ENCODE measurements at regions not wholly inside any gene's neighbourhood (a gene's known extent, or its start where the extent isn't known, plus 50 kb on each side); places are given as distances from the start of the nearest gene placed in this dataset.

- Mint-ChIP-seq H3K36me3 (ENCODE audit: low read depth) (no peaks in the 10 kb centered on the region), H3K4me3 (no peak overlapping the region), H3K4me1 (ENCODE audit: low read depth) (no peaks in the 10 kb centered on the region), H3K27me3 (peaks cover 7% of the 10 kb centered on the region), H3K9me3 (no peaks in the 10 kb centered on the region), H3K27ac (no peak overlapping the region)
- intact Hi-C loops (cut with micrococcal nuclease) = no loop called here
These were observed 184.7 kb upstream of the ARGLU1 start for GRCh38 chr13:106752584-106753170.

GRCh38 chr13:106748785-106749184, 180.8 kb upstream of the ARGLU1 start:
- Mint-ChIP-seq H3K27me3 (peaks cover 7% of the 10 kb centered on the region), H3K27ac (no peak overlapping the region), H3K9me3 (no peaks in the 10 kb centered on the region), H3K36me3 (ENCODE audit: low read depth) (no peaks in the 10 kb centered on the region), H3K4me1 (ENCODE audit: low read depth) (no peaks in the 10 kb centered on the region), H3K4me3 (no peak overlapping the region)
- intact Hi-C loops (cut with micrococcal nuclease) = no loop called here

GRCh38 chr13:106744516-106744915, 176.6 kb upstream of the ARGLU1 start:
- Mint-ChIP-seq H3K36me3 (ENCODE audit: low read depth) (no peaks in the 10 kb centered on the region), H3K27me3 (no peaks in the 10 kb centered on the region), H3K4me3 (no peak overlapping the region), H3K27ac (no peak overlapping the region), H3K9me3 (no peaks in the 10 kb centered on the region), H3K4me1 (ENCODE audit: low read depth) (no peaks in the 10 kb centered on the region)
- intact Hi-C loops (cut with micrococcal nuclease) = no loop called here

- Mint-ChIP-seq H3K27me3 (no peaks in the 10 kb centered on the region), H3K4me1 (ENCODE audit: low read depth) (no peaks in the 10 kb centered on the region), H3K27ac (no peak overlapping the region), H3K9me3 (peaks cover 28% of the 10 kb centered on the region), H3K36me3 (ENCODE audit: low read depth) (no peaks in the 10 kb centered on the region), H3K4me3 (no peak overlapping the region)
- intact Hi-C loops (cut with micrococcal nuclease) = no loop called here
These were observed 170.3 kb upstream of the ARGLU1 start for GRCh38 chr13:106738186-106738678.

GRCh38 chr13:106736941-106737340, 169.0 kb upstream of the ARGLU1 start:
- Mint-ChIP-seq H3K4me1 (ENCODE audit: low read depth) (no peaks in the 10 kb centered on the region), H3K4me3 (no peak overlapping the region), H3K36me3 (ENCODE audit: low read depth) (no peaks in the 10 kb centered on the region), H3K27ac (no peak overlapping the region), H3K27me3 (no peaks in the 10 kb centered on the region), H3K9me3 (peaks cover 28% of the 10 kb centered on the region)
- intact Hi-C loops (cut with micrococcal nuclease) = no loop called here

DNA sequence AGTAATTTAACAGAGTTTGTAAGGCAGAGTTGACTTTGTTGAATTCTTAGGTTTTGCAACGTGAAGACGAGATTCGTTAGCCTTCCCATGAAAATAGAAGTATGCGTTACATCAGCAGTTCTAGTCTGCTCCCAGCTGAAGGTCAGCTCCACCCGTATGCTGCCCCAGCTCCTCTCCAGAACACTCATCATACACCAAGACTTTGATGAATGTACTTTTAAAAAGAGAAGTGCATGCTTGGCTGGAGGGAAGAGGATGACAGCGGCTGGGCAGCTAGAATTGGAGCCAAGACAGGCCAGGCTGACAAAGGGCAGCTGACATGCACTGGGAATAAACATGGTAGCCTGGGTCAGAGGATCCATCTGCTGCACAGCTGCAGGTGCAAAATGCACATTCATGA, 166.3 kb upstream of the ARGLU1 start:
- no peak overlapping the region for H3K27ac Mint-ChIP-seq
- H3K27me3 Mint-ChIP-seq = no peaks in the 10 kb centered on the region
- no peak overlapping the region for H3K4me3 Mint-ChIP-seq
- no peaks in the 10 kb centered on the region for H3K4me1 Mint-ChIP-seq (ENCODE audit: low read depth)
- peaks cover 28% of the 10 kb centered on the region for H3K9me3 Mint-ChIP-seq
- intact Hi-C loops (cut with micrococcal nuclease) = no loop called here
- no peaks in the 10 kb centered on the region for H3K36me3 Mint-ChIP-seq (ENCODE audit: low read depth)

DNA sequence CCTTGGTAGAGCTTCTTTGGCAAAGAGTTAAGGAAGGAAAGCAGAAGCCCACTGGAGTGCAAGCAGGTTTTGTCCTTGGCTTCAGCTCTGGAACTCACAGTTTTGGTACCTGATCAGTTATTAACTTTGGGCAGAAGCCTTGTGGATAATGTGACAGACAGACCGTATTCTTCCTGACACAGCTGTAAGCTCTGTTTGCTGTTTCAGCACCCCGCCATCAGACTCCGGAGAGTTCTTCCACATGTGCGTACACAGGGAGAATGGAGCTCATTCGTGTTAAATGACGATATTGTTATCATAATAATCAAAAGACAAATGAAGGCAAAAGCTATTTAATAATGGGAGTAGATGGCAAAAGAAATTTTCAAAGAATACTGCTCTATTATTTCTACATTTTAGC, 155.1 kb upstream of the ARGLU1 start:
- intact Hi-C loops (cut with micrococcal nuclease) = no loop called here
- no peaks in the 10 kb centered on the region for H3K4me1 Mint-ChIP-seq (ENCODE audit: low read depth)
- H3K4me3 Mint-ChIP-seq = no peak overlapping the region
- no peak overlapping the region for H3K27ac Mint-ChIP-seq
- H3K36me3 Mint-ChIP-seq (ENCODE audit: low read depth) = no peaks in the 10 kb centered on the region
- peaks cover 9% of the 10 kb centered on the region for H3K9me3 Mint-ChIP-seq
- no peaks in the 10 kb centered on the region for H3K27me3 Mint-ChIP-seq

DNA sequence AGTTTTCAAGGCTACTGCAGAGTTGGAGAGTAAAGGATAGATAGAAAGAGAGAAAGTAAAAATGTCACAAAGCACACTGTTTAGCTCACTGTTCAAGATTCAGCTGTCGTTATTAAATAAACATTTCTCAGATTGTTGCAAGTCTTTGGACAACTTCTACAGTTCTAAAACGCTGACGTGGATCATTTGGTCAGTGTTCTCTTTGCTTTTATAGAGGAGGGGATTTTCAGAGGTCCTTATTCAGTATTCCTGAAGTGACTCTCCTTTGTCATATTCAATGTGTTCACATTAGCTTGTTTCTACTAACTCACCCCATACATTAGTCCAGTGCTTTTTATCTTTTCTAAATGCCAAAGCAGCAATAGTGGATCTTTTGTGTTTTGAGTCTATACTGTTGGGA, 154.7 kb upstream of the ARGLU1 start:
- Mint-ChIP-seq H3K27me3 (no peaks in the 10 kb centered on the region), H3K4me1 (ENCODE audit: low read depth) (no peaks in the 10 kb centered on the region), H3K9me3 (peaks cover 11% of the 10 kb centered on the region), H3K36me3 (ENCODE audit: low read depth) (no peaks in the 10 kb centered on the region), H3K4me3 (no peak overlapping the region), H3K27ac (no peak overlapping the region)
- intact Hi-C loops (cut with micrococcal nuclease) = no loop called here

DNA sequence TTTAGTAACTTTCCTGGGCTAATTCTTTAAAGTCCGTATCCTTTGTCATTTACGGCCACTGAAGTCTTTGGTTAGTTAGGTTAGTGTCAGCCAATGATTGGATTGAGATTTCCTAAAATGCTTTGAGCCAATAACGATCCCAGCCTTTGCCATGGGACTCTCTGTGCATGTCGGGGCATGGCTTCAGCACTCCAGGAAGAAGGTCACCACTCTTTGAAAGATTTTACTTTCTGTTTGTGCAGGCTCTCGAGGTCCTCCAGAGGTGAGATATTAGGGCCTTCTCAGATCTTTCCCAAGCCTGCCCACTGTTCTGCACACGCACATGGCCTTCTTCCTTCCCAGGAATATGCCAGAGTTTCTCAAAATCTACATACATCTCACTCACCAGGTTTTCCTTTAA, 153.7 kb upstream of the ARGLU1 start:
- Mint-ChIP-seq H3K36me3 (ENCODE audit: low read depth) (no peaks in the 10 kb centered on the region), H3K27me3 (no peaks in the 10 kb centered on the region), H3K9me3 (peaks cover 17% of the 10 kb centered on the region), H3K27ac (no peak overlapping the region), H3K4me1 (ENCODE audit: low read depth) (no peaks in the 10 kb centered on the region), H3K4me3 (no peak overlapping the region)
- intact Hi-C loops (cut with micrococcal nuclease) = no loop called here

- intact Hi-C loops (cut with micrococcal nuclease) = no loop called here
- H3K4me1 Mint-ChIP-seq (ENCODE audit: low read depth) = no peaks in the 10 kb centered on the region
- no peaks in the 10 kb centered on the region for H3K36me3 Mint-ChIP-seq (ENCODE audit: low read depth)
- no peaks in the 10 kb centered on the region for H3K27me3 Mint-ChIP-seq
- H3K27ac Mint-ChIP-seq = no peak overlapping the region
- H3K4me3 Mint-ChIP-seq = no peak overlapping the region
- H3K9me3 Mint-ChIP-seq = peaks cover 13% of the 10 kb centered on the region
These were observed 146.5 kb upstream of the ARGLU1 start for GRCh38 chr13:106714271-106714982.

- Mint-ChIP-seq H3K4me1 (ENCODE audit: low read depth) (no peaks in the 10 kb centered on the region), H3K27ac (no peak overlapping the region), H3K36me3 (ENCODE audit: low read depth) (no peaks in the 10 kb centered on the region), H3K9me3 (peaks cover 9% of the 10 kb centered on the region), H3K27me3 (no peaks in the 10 kb centered on the region), H3K4me3 (no peak overlapping the region)
- intact Hi-C loops (cut with micrococcal nuclease) = no loop called here
These were observed 144.4 kb upstream of the ARGLU1 start for GRCh38 chr13:106712381-106712780.

DNA sequence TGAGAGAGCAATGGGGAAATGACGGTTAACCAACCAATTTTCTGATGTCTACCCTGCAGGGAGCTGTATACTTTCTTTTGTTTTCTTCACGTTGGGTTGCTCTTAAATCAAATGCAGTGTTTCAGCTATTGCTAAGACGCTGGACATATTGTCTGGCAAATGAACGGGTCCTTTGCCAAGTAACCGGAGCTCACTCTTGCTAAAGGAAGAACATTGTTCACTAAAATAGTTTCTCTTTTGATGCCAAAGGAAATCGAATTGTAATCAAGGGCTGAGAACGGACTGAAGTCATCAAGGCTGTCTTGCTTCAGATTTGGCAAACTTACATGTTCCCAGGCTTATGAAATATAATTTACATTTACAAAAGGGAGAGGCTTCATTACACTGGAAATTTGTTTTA, 142.3 kb upstream of the ARGLU1 start:
- peaks cover 5% of the 10 kb centered on the region for H3K9me3 Mint-ChIP-seq
- no peaks in the 10 kb centered on the region for H3K27me3 Mint-ChIP-seq
- no peaks in the 10 kb centered on the region for H3K36me3 Mint-ChIP-seq (ENCODE audit: low read depth)
- no peaks in the 10 kb centered on the region for H3K4me1 Mint-ChIP-seq (ENCODE audit: low read depth)
- H3K4me3 Mint-ChIP-seq = no peak overlapping the region
- H3K27ac Mint-ChIP-seq = no peak overlapping the region
- intact Hi-C loops (cut with micrococcal nuclease) = no loop called here

GRCh38 chr13:106709522-106709921, 141.6 kb upstream of the ARGLU1 start:
- H3K4me1 Mint-ChIP-seq (ENCODE audit: low read depth) = no peaks in the 10 kb centered on the region
- intact Hi-C loops (cut with micrococcal nuclease) = no loop called here
- H3K27me3 Mint-ChIP-seq = no peaks in the 10 kb centered on the region
- no peaks in the 10 kb centered on the region for H3K36me3 Mint-ChIP-seq (ENCODE audit: low read depth)
- peaks cover 5% of the 10 kb centered on the region for H3K9me3 Mint-ChIP-seq
- H3K4me3 Mint-ChIP-seq = no peak overlapping the region
- H3K27ac Mint-ChIP-seq = no peak overlapping the region

GRCh38 chr13:106702505-106702904, 134.6 kb upstream of the ARGLU1 start:
- Mint-ChIP-seq H3K9me3 (peaks cover 10% of the 10 kb centered on the region), H3K27me3 (no peaks in the 10 kb centered on the region), H3K4me1 (ENCODE audit: low read depth) (no peaks in the 10 kb centered on the region), H3K4me3 (no peak overlapping the region), H3K36me3 (ENCODE audit: low read depth) (no peaks in the 10 kb centered on the region), H3K27ac (no peak overlapping the region)
- intact Hi-C loops (cut with micrococcal nuclease) = no loop called here

All from dendritic cell treated with granulocyte-macrophage colony-stimulating factor and Interleukin-4, amounts not matched to agents 40 ng/mL and 50 ng/mL, for 4 days (primary cell).